BE2C (cell line): ENCODE measurements at regions not wholly inside any gene's neighbourhood (a gene's known extent, or its start where the extent isn't known, plus 50 kb on each side); places are given as distances from the start of the nearest gene placed in this dataset.

ENCODE experiments used
- DNase-seq: peaks from one replicate; pipeline ENCODE4 v3.0.0-alpha.2; 2020
- H3K27me3 ChIP-seq: fragments of 250-450 bp; sonication (Bioruptor Pico); 2 replicates; pipeline ENCODE4 v1.5.1; 2020; ENCODE audit warnings: mild to moderate bottlenecking
- H3K36me3 ChIP-seq: fragments of 250-450 bp; sonication (Bioruptor Pico); 2 replicates; pipeline ENCODE4 v1.5.1; 2020; ENCODE audit warnings: mild to moderate bottlenecking
- H3K4me1 ChIP-seq: fragments of 250-450 bp; sonication (Bioruptor Pico); 2 replicates; pipeline ENCODE4 v1.5.1; 2020
- H3K4me3 ChIP-seq: 2 replicates; pipeline ENCODE4 v1.5.1; 2011; ENCODE audit warnings: low read depth, low read length
- H3K9me3 ChIP-seq: fragments of 250-450 bp; sonication (Bioruptor Pico); 2 replicates; pipeline ENCODE4 v1.5.1; 2020
- TF ChIP-seq, protein P1 (sequence below): IDR thresholded peaks from 2 replicates; pipeline ENCODE4 v1.5.1; 2012; ENCODE audit warnings: mild to moderate bottlenecking, low read depth, low read length

GRCh38 chr11:104523611-104524010 is 359.7 kb upstream of the PDGFD start:
- H3K4me3 ChIP-seq = no peak overlapping the region
- TF ChIP-seq, protein P1, sequence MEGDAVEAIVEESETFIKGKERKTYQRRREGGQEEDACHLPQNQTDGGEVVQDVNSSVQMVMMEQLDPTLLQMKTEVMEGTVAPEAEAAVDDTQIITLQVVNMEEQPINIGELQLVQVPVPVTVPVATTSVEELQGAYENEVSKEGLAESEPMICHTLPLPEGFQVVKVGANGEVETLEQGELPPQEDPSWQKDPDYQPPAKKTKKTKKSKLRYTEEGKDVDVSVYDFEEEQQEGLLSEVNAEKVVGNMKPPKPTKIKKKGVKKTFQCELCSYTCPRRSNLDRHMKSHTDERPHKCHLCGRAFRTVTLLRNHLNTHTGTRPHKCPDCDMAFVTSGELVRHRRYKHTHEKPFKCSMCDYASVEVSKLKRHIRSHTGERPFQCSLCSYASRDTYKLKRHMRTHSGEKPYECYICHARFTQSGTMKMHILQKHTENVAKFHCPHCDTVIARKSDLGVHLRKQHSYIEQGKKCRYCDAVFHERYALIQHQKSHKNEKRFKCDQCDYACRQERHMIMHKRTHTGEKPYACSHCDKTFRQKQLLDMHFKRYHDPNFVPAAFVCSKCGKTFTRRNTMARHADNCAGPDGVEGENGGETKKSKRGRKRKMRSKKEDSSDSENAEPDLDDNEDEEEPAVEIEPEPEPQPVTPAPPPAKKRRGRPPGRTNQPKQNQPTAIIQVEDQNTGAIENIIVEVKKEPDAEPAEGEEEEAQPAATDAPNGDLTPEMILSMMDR = no peak

GRCh38 chr11:104522650-104523049 is 358.7 kb upstream of the PDGFD start:
- Histone ChIP-seq H3K4me1 (peaks cover 4% of the 10 kb centered on the region), H3K27me3 (no peaks in the 10 kb centered on the region), H3K4me3 (no peak overlapping the region), H3K36me3 (no peaks in the 10 kb centered on the region), H3K9me3 (no peaks in the 10 kb centered on the region)
- peak; percentile 28 for DNase-seq
- TF ChIP-seq, protein P1 = no peak

More at GRCh38 chr11:104523611-104524010, 359.7 kb upstream of the PDGFD start:
- no peaks in the 10 kb centered on the region for H3K27me3 ChIP-seq
- no peaks in the 10 kb centered on the region for H3K36me3 ChIP-seq
- H3K4me1 ChIP-seq = peaks cover 4% of the 10 kb centered on the region
- H3K9me3 ChIP-seq = no peaks in the 10 kb centered on the region; the same call in 1 of the 2 replicates
- no peak for DNase-seq

GRCh38 chr11:104522123-104522522 is 358.2 kb upstream of the PDGFD start:
- Histone ChIP-seq H3K9me3 (no peaks in the 10 kb centered on the region), H3K27me3 (no peaks in the 10 kb centered on the region), H3K36me3 (no peaks in the 10 kb centered on the region), H3K4me1 (peaks cover 4% of the 10 kb centered on the region; the same call in 1 of the 2 replicates), H3K4me3 (no peak overlapping the region)
- TF ChIP-seq, protein P1 = no peak
- no peak for DNase-seq

- H3K4me1 ChIP-seq = no peaks in the 10 kb centered on the region
- H3K4me3 ChIP-seq = no peak overlapping the region
- H3K27me3 ChIP-seq = no peaks in the 10 kb centered on the region
- no peaks in the 10 kb centered on the region for H3K9me3 ChIP-seq
- no peak for DNase-seq
- H3K36me3 ChIP-seq = no peaks in the 10 kb centered on the region
- TF ChIP-seq, protein P1 = no peak
These were observed 346.2 kb upstream of the PDGFD start for GRCh38 chr11:104510169-104510568.

DNA sequence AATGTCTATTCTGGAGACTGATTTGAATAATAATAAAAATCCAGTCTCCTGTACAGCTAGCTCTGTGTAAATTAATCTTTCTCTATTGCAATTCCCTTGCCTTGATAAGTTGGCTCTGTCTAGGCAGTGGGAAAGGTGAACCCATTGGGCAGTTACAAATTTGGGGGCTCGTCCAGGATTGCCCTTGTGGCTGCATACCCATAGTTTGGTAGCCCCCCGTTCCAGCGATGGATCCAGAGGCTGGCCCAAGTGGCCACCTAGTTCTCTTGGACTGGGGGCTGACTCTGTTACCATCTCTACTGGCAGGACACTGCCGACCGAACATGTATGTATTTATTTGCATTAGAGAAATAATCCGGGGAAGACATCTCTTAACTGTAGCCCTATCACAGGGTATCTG is 326.2 kb upstream of the PDGFD start:
- H3K36me3 ChIP-seq = no peaks in the 10 kb centered on the region
- no peaks in the 10 kb centered on the region for H3K27me3 ChIP-seq
- H3K9me3 ChIP-seq = 0 out of 2 replicates have a peak, but pooled peaks cover 3% of the 10 kb centered on the region
- TF ChIP-seq, protein P1 = no peak
- no peak for DNase-seq
- H3K4me3 ChIP-seq = no peak overlapping the region
- peaks cover 13% of the 10 kb centered on the region for H3K4me1 ChIP-seq

DNA sequence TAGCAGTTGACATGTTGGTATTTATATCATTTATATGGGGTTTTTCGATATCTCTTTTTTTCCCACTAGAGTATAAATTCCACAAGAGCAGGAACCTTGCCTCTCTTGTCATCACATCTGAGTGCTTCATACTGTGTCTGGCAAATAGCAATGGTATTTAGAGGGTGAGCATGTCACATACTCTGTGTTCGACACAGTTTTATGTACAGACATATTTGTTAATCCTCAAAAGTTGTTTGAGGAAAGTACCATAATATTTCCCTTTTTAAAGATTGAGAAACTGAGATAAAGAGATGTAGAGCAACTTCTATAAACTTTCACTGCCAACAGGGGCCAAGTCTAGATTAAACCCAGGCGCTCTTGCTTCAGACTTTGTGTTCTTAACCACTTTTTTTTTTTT is 324.6 kb upstream of the PDGFD start:
- TF ChIP-seq, protein P1 = no peak
- Histone ChIP-seq H3K27me3 (no peaks in the 10 kb centered on the region), H3K4me1 (peaks cover 16% of the 10 kb centered on the region), H3K4me3 (no peak overlapping the region), H3K9me3 (0 out of 2 replicates have a peak, but pooled peaks cover 3% of the 10 kb centered on the region), H3K36me3 (no peaks in the 10 kb centered on the region)
- DNase-seq = no peak
